NCI-H2171 (cell line): ENCODE measurements at regions not wholly inside any gene's neighbourhood (a gene's known extent, or its start where the extent isn't known, plus 50 kb on each side); places are given as distances from the start of the nearest gene placed in this dataset.

ENCODE experiments used
- DNase-seq: peaks from one replicate; lab custom pipeline; 2025; lab: John Stamatoyannopoulos, UW

DNA sequence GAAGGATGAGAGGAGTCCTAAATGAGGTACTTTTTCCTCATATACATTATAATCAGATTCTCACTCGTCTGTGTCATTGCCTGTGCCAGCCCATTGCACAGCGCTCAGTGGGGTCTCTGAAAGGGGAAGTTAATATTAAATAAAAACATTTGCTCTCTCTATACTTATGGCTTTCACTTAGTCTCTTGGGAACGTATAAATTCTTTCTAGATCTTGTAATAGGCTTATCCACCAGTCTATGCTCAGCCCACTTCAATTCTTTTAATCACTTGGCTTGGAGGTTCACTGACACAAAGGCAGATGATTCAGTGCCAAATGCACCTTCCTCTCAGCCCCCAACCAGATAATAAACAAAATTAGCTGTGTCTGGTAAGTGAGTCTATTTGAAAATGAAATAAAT lies 164.3 kb upstream of the OGFRL1 start:
- no peak for DNase-seq

GRCh38 chr6:71125216-71125615 lies 163.4 kb upstream of the OGFRL1 start:
- no peak for DNase-seq

DNA sequence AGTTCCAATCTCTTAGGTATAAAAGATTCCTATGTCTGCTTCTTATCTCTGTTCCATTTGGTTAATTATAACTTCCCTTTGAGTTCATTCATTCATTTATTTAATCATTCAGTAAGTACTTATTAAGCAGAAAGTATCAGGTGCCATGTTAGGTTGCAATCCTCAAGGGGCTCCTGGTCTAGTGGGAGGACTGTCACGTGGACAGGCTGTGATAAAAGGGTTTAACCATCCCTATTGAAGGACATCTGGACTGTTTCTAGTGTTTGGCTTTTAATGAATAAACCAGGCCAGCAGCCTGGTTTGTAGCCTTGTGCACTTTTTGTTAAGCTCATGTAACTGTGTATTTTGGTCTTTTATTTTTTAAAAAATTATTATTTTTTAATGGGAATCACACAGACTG lies 162.1 kb upstream of the OGFRL1 start:
- peak; percentile 4 for DNase-seq

DNA sequence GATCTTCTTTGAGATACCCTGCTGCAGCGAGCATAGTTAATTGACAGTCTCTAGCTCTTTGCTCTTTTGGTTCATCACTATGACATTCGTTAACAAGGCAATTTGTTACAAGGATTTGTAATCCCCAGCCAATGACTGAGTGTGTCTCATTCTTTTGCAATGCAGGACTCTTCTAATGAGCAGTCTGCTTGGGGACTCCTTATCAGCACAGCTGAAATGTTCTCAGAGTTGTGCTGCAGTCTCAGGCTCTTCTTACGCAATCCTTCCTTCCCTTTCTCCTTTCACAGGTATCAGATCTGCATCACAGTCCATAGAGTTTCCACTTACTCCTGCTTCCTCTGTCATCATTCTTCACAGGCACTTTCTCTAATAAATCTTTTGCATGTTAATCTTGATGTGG lies 161.2 kb upstream of the OGFRL1 start:
- no peak for DNase-seq

DNA sequence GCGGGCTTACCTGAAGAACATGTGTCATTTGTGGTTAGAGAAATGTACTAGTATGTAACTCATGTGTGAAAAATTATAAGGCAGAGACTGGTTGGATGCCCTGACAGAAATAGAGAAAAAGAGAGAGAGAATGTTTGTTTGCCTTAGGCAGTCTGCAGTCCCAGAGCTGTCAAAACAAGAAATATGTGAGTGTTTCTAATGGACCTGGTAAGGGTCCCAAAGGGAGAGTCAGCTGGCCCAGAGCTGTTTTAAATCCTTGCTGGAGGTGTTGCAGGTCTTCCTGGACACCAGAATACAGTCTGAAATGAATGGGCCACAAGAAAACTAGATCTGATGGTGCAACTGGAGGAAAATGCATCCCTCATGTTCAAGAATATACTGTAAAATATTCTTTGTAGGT lies 158.3 kb upstream of the OGFRL1 start:
- no peak for DNase-seq

DNA sequence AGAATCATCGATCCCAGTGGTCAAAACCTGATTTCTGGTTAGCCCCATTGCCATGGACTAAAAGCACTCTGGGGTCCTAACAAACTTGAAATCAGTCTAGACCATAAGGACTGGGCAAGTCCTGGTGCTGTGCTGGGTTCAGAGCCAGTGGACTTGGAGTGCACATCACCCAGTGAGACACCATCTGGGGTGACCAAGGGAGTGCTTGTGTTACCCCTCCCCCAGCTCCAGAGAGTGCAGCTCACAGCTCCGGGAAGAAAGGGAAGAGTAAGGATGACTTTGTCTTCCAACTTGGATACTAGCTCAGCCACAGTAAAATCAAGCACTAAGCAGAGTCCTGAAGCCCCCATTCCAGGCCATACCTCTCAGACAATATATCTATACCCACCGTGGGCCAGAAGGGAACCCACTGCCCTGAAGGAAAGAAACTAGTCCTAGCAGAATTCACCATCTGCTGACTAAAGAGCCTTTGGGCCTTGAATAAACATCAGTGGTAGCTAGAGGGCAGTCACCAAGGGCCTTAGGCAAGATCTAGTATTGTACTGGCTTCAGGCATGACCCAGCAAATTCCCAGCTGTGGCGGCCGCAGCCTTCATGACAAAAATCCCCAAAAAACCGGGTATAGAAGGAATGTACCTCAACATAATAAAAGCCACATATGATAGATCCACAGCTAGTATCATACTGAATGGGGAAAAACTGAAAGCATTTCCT lies 153.5 kb upstream of the OGFRL1 start:
- no peak for DNase-seq

GRCh38 chr6:71137973-71138372 lies 150.6 kb upstream of the OGFRL1 start:
- DNase-seq = no peak

DNA sequence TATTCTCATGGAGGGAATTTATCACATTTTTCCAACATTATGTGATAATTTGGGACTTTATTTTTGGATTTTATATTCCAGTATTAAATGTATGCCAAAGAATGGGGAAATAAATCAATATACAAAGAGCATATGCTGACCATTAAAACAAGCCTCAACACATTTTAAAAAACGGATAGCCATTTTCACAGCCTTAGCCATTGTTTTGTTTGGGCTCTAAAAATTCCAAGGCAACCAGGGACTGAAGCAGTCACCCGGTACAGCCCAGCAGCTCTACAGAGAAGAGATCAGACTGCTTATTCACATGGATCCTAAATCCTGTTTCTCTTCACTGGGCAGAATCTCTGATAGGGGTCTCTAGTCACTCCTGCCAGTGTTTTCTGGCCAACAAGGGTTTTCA lies 150.2 kb upstream of the OGFRL1 start:
- no peak for DNase-seq

- no peak for DNase-seq
Measured at GRCh38 chr6:71139249-71139648, 149.4 kb upstream of the OGFRL1 start.

DNA sequence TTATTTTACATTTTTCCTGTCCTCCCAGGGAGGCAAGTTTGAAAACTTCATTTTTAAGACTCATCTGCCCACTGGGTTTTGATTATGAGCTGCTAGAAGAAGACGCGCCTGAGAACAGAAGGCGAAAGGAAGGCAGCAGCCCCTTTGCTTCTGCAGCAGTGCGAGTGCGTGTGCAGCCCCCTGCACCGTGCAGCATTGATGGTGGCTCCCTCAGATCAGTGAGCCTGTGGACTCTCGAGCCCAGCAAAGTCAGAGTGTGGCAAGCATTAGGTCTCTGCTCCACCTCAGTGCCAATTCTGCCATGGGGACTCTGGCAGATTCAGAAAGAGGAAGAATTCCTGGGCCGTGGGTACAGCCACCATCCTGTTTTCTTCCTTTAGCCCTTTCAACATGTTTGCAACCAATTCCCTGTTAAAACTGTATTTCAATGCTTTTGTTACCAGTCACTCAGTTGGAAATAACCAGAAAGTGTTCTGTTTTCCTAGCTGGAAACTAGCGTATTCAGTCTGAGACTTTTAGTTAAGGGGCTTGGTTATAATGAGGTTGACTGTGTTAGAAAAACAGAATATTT lies 134.8 kb upstream of the OGFRL1 start:
- DNase-seq = no peak

- no peak for DNase-seq
Measured at GRCh38 chr6:71157345-71157744, 131.3 kb upstream of the OGFRL1 start.

- DNase-seq = no peak
Measured at GRCh38 chr6:71164890-71165289, 123.7 kb upstream of the OGFRL1 start.

DNA sequence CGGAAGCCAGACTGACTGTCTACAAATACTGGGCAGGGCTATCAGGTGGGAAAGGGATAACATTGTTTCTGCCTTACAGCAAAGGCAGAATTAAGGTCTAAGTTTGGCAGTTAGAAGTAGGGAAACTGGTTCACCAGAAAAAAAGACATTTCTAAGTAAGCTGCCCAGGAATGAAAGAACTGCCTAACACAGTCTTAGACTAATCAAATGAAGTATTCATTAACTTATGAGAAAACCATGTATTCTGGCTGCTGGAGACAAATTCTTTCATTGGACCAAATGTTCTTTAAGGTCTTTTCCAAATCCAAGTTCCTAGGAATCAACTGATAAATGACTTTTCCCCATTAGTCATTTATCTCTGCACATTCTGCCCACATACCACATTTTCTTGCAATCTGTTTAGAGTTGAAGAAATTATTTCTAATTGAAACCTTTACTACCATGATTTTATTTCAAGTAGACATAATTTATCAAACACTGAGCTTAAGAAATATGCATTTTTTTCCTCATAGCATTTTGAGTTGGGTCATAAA lies 120.3 kb upstream of the OGFRL1 start:
- no peak for DNase-seq

- no peak for DNase-seq
Measured at GRCh38 chr6:71171497-71172070, 117.0 kb upstream of the OGFRL1 start.

DNA sequence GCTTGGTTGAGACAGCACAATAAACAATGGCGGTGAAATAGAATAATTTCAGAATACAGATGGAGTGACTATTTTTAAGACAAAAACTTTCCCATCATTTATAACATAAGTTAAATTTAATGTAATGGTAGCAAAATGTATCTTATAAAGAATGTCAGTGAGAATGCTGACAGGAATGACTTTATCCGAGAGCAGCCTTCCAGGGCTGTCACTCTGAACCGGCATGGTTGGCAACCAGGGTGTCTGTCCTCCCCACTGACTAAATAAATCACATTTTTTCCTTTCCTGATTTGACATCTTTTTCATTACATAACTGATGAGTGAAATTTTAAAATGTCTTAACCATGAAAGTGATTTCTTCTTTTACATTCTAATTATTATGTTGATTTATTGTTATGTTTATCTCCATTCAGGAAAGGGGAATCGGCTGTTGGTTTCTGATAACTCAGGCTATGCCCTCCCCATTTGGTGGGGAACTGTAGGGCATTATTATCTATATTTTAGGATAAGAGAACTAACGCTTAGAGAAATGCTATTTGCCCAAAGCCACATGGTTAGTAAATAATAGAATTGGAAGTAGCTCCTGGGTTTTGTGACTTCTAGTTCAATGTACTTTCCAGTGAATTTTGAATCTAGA lies 109.2 kb upstream of the OGFRL1 start:
- DNase-seq = no peak

GRCh38 chr6:71181565-71181964 lies 107.0 kb upstream of the OGFRL1 start:
- DNase-seq = no peak

DNA sequence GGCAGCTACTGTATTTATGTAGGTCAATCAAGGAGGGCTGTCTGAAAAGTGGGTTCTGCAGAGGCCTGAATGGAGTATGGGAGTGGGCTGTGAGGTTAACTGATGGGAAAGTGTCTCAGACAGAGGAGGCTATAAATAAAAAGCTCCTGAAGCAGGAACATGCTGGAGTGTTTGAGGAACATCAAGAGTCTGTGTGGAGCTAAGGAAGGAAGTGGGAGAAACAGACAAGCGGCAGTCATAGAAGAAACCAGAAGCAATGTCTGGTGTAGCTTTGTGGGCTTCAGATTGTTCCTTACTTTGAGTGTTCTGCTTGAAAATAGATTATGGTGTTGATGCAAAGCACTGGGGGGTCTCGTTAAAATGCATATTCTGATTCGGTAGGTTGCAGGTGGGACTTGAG lies 101.5 kb upstream of the OGFRL1 start:
- no peak for DNase-seq

GRCh38 chr6:71190809-71191208 lies 97.8 kb upstream of the OGFRL1 start:
- DNase-seq = peak; percentile 8

DNA sequence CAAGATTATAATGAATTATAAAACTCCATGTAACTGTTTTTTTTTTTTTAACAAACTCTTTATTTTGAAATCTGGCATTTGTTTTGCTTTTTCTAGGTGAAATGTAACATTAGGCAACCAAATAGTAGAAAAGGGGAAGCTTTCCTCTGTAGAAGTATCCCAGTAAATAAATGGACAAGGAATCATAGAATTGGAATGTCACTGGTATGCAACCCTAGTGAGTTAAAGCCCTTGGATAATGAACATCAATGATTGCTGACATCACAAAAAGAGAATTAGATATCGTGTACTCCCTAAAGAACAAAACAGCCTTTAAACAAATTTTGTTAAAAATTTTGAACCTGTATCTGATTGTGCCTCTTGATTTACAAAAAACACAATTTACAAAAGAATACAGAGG lies 93.9 kb upstream of the OGFRL1 start:
- DNase-seq = no peak

DNA sequence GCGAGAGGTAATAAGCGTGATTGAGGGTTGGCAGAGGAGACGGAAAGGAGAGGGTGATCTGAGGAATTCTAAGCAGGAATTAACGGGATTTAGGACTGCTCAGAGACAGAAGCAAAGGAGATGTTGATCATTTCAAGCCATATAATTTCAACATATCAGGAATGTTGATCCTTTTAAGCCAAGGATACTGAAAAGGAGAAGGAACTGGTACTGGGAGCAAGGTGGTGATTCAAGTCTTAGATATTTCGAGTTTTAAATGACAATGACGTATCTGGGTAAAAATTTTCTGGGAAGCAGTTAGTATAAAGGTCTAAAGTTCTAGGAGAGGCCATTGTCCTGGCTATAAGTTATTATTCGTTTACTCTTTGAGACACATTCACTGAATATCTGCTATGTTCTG lies 91.3 kb upstream of the OGFRL1 start:
- DNase-seq = no peak

GRCh38 chr6:71197780-71198179 lies 90.8 kb upstream of the OGFRL1 start:
- DNase-seq = no peak

- no peak for DNase-seq
Measured at GRCh38 chr6:71198908-71199307, 89.7 kb upstream of the OGFRL1 start.

DNA sequence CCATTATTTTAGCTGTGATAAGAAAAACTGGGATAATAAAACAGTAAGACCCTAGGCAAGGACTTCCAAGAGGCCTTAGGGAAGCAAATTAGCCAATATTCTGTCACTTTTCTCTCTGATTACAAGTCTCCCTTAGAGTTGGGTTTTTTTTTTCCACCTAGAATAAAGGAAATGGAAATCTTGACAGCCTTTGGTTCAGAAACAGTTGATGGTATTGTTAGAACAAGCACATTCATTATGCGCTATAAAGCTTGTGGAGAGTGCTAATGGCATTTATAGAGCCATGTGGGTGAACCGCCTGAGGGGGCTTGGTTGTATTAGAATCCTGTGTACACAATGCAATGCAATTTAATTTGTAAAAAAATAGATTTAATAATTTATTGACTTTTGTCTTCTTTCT lies 88.9 kb upstream of the OGFRL1 start:
- DNase-seq = no peak
